Stimulated activated CD8-positive, alpha-beta memory T cell treated with anti-CD3 and anti-CD28 coated beads, Interleukin-12 subunit alpha, Interleukin-12 subunit beta, amount 100 ng/mL, for 4 hours (primary cell): ENCODE measurements at regions not wholly inside any gene's neighbourhood (a gene's known extent, or its start where the extent isn't known, plus 50 kb on each side); places are given as distances from the start of the nearest gene placed in this dataset.

Experiments used
- DNase-seq: peaks from one replicate; pipeline ENCODE4 v3.0.0-alpha.2; 2020; ENCODE audit warnings: low read depth

- no peak for DNase-seq
Observed at GRCh38 chr1:182293119-182293589, 98.4 kb downstream of the GLUL start.

- DNase-seq, result no peak
Observed at GRCh38 chr1:182292193-182292741, 99.3 kb downstream of the GLUL start.

GRCh38 chr1:182291584-182292192 lies 99.9 kb downstream of the GLUL start:
- no peak for DNase-seq

- no peak for DNase-seq
Observed at GRCh38 chr1:182288749-182289604, 102.6 kb downstream of the GLUL start.

DNA sequence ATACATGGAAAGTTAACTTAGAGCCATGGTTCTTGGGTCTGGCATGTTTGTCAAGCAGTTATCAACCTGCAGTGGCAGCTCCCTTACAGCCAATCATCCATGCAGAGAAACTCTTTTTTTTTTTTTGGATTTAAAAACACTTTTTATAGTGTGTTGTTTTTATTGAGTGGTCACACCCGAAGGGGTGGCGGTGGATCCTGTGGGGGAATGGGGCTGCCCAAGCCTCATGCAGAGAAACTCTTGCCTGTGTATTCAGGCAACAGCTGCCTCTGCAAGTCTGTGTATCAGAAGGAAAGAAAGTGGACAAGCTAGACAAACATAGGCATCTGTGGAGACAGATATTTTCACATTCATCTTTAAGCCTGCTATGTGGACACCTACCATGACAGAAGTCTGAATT lies 104.8 kb downstream of the GLUL start:
- no peak for DNase-seq

DNA sequence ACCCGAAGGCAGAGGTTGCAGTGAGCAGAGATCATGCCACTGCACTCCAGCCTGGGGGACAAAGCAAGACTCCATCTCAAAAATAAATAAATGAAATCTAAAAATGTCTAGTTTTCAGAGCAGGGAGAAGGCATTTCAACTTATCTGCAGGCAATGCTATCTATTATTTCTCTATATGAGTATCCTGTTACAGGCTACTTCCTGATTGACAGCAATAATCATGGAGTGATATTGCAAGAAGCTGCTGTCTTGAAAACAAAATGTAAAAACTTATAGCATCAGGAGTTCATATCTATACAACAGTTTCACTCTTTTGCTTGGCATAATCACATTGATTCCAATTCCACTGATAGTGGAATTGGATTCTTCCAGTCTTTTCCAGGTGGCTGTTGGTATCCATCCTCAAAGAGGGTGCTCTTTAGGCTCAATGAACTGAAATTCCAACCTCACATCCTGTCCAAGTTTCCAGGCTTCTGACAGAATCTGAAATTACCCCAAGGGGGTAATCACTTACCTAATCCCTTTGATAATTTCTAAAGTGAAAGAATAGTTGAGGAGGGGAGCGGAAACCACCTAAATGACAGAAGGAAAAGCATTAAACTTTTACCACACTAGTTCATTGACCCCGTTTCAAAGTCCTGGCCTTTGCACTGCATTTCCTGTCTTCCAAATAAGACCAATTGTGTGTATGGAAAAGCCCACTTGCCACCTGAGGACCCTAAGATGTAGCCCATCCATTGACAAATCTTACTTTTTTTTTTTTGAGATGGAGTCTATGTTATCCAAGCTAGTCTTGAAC lies 107.6 kb downstream of the GLUL start:
- DNase-seq, result no peak

- DNase-seq, result no peak
Observed at GRCh38 chr1:182281541-182281940, 110.0 kb downstream of the GLUL start.

DNA sequence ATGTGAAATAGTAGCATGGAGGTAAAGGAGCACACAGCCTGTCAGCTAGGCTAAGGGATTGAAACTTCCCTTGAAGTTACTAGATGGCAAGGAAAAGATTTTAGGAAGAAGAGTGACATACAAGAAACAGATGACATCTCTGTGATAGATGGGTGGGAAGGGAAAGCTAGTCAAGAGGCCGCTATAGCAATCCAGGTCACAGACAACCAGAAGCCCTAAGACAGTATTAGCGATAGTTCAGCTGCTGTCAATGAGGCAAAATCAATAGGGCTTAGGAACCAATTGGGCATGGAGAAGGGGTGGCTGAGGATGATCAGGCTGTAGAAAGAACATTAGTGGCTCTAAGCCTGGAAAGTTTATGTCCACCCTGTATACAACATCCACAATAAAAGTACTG lies 111.1 kb downstream of the GLUL start:
- no peak for DNase-seq

DNA sequence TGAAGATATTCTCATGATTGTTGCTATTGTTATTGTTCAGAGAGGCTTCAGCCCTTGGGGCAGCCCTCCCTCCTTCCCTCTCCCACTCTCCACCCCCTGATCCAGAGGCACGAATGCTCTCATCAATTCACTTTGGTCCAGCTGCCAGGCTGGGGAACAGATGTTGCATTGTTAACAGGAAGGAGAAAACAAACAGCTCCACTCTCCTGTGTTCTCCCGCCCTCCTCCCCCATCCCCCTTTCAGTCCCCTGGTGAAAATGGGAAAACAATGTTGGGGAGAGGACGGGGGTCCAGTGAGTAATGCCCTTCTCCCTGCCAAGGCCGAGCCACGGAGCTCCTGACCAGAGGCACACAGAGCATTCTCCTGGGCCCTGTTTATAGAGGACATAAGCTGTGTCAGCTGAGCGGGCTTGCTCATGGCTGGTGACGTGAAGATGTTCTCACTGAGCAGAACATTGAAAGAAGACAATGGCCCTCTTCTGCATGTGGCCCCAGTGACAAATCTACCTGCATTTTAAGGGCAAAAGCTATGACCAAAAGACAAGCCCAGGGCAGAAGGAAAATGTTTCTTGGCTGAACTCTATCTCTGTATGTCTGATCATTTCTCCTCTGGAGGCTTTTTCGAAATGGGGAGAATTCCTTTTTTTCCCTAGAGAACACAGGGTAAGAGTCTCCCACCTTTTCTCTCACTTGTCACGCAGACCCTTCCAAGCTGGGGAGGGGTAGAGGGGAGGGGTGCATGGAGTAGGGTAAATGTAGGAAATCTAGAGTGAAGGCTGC lies 111.7 kb downstream of the GLUL start:
- no peak for DNase-seq

GRCh38 chr1:182279302-182279701 lies 112.3 kb downstream of the GLUL start:
- DNase-seq, result no peak

DNA sequence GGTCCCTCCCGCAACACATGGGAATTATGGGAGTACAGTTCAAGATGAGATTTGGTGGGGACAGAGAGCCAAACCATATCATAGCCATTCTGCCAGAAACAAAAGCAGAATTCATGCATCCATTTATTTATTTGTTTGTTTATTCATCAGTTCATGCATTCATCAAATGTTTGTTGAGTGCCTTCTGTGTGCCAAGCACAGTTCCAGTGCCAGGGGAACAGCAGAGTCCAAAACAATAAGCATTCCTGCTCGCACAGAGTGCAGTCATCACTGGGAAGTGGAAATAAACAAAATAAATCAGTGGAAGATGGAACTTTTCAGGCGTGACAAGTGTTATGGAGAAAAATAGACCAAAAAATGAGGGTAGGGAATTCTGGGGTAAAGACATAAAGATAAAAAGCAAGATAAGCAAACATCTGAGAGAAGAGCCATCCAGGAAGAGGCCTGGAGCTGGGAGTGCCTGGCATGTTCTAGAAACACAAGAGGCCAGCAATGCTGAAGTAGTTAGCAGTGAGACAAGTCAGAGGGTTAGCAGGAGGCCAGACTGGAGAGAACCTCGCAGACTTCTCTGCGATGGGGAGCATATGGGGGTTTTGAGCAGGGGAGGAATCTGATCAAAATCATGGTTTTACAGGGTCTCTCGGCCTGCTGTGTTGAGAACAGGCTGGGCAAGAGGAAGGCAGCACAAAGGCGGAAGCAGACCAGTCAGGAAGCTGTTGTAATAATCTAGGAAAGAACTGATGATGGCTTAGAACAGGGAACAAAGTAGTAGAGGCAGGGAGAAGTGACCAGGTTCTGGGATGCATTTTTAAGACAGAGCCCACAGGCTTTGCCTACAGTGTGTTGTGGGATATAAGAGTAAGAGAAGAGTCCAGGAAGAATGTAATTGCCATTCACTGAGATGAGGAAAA lies 113.2 kb downstream of the GLUL start:
- no peak for DNase-seq

DNA sequence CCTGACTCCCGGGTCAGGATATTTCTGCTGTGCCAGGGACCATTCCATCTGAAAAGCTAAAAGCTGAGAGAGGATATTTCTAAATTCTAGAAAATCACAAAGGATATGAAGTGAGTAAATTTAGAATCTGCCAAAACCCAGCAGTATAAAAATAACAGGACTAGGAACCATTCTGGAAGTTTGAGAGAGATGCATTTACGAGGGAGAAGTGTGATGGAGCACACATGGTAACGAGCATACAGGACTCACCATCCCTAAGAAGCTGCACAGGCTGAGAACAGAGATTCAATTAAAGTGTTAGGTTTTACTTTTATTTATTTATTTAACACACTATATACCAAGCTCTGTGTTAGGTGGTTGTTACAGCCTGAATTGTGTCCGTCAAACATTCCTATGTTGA lies 116.3 kb downstream of the GLUL start:
- no peak for DNase-seq

GRCh38 chr1:182274618-182275017 lies 117.0 kb downstream of the GLUL start:
- DNase-seq, result no peak

DNA sequence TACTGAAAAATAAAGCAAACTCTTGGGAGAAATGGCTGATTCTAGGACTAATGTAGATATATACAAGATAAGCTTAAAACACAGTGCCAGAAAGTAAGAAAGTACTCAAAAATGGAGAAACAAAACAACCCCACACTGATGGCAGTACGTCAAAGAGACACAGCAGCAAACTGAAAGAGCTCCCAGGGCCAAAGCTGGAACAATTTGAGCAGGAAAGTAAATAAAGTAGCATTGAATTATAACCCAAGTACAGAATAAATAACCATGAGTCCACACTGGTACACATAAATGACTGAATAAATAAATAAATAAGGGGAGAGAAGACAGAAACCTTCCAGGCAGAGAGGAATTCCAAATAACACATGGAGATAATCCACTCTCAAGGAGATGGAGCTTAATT lies 120.9 kb downstream of the GLUL start:
- DNase-seq, result no peak

DNA sequence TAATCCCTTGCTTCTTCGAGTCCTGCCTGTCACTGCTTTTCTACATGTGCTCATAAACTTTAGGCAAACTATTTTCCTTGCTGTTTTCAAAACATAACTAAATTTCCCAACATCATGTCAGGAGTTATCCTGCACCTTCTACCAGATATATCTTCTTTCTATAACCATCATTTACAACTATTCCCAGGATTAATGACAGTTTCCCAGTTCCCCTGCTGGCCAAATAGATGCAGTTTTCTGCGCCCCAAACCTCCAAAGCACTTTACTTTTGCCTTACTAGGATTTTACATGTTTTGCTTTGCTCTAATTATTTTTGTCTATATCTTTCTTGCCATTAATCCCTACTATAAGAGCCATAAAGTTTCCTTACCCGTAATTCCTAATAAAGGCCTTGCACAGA lies 122.5 kb downstream of the GLUL start:
- DNase-seq, result no peak

DNA sequence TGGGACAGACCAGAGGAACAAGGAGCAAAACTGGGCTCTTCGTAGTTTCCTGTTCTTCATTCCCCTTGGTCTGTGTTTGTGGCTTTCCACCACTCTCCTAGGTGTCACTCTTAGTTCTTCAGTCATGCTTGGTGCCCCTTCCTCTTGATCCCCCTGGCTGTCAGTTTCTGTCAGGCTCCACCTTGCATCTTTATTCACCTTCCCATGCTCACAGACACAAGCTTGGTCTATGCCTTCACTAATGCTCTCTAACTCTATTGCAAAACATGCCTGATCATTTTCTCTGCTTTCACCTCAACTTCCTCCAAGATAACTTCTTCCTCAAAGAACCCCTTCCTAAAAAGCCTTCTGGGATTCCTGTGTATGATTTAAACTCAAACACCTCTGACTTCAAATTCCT lies 122.9 kb downstream of the GLUL start:
- DNase-seq, result no peak

DNA sequence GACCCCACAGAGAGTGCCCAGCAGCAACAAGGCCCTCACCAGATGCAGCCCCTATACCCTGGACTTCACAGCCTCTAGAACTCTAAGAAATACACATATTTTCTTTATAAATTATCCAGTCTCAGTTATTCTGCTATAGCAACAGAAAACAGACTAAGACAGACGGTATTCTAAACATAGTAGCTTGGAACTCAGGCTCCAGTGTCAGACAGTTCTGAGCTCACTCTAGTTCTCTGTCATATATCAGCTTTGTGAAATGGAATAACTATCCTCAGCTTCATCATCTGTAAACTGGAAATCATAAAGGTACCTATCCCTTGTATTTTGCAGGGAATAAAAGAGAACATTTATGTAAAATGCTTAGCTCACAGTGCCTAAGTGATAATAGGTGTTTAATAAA lies 127.4 kb downstream of the GLUL start:
- no peak for DNase-seq

- no peak for DNase-seq
Observed at GRCh38 chr1:182263706-182264105, 127.9 kb downstream of the GLUL start.

GRCh38 chr1:182262425-182262824 lies 129.2 kb downstream of the GLUL start:
- no peak for DNase-seq

DNA sequence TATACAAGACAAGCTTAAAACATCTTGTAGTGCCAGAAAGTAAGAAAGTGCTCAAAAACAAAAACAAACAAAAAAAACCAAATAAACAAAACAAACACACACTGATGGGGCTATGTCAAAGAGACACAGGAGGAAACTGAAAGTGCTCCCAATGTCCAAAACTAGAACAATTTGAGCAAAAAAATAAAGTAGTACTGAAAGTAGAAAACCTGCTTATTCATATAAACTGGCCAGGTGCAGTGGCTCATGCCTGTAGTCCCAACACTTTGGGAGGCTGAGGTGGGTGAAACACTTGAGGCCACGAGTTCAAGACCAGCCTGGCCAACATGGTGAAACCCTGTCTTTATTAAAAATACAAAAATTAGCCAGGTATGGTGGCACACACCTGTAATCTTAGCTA lies 129.9 kb downstream of the GLUL start:
- DNase-seq, result no peak

DNA sequence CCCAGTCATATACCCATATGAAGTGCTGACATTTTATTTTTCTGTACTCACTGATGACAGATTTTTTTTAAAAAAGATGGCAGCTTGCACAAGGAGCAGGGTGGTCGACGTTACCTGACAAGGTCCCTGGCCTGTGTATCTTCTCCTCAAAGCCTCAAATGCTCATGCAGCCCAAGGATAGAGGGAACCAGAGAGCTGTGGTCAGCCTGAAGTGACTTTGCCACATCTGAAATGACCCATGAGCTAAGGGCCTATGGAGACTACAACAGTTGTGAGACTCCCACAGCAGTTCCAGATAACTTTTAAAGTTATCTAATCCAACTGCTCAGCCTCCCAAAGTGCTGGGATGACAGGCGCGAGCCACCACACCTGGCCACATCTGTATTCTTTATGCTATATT lies 131.1 kb downstream of the GLUL start:
- no peak for DNase-seq
